CD4-positive, alpha-beta memory T cell (primary cell): ENCODE measurements at regions not wholly inside any gene's neighbourhood (a gene's known extent, or its start where the extent isn't known, plus 50 kb on each side); places are given as distances from the start of the nearest gene placed in this dataset.

Source experiments
- CTCF ChIA-PET: fragments of 350-600 bp; sonication (Branson Sonifier 250); formaldehyde crosslinking; loops from one replicate; lab custom pipeline; 2021; ENCODE audit warnings: inconsistent platforms; ENCODE audit not compliant: partially characterized antibody; lab: Charles Lee
- POLR2A ChIA-PET: fragments of 350-600 bp; sonication (Branson Sonifier 250); formaldehyde crosslinking; loops from one replicate; lab custom pipeline; 2021; ENCODE audit not compliant: partially characterized antibody; lab: Charles Lee
- DNase-seq, 5 donors: peaks; one replicate each; pipeline versions ENCODE4 v3.0.0 to v3.0.0-alpha.2; 2020 to 2022; ENCODE audit warnings: mixed read lengths in 1 of 5
- H3K27ac ChIP-seq: one replicate; pipeline ENCODE4 v1.7.0; 2013; ENCODE audit warnings: low read depth, low read length
- H3K27me3 ChIP-seq: 2 replicates; pipeline ENCODE4 v1.7.0; 2013; ENCODE audit warnings: mild to moderate bottlenecking, low read length, moderate library complexity; ENCODE audit not compliant: insufficient read depth
- H3K36me3 ChIP-seq: 2 replicates; pipeline ENCODE4 v1.7.0; 2013; ENCODE audit warnings: mild to moderate bottlenecking, low read length, moderate library complexity; ENCODE audit not compliant: insufficient read depth
- H3K4me1 ChIP-seq: 2 replicates; pipeline ENCODE4 v1.7.0; 2013; ENCODE audit warnings: mild to moderate bottlenecking, low read length, moderate library complexity; ENCODE audit not compliant: insufficient read depth
- H3K4me3 ChIP-seq, 2 donors: one replicate each; pipeline ENCODE4 v1.7.0; 2013; ENCODE audit warnings: low read length in 2 of 2, mild to moderate bottlenecking in 1 of 2
- H3K9me3 ChIP-seq, 2 donors: one replicate each; pipeline ENCODE4 v1.7.0; 2013; ENCODE audit warnings: low read length in 2 of 2, control low read depth in 1 of 2; ENCODE audit not compliant: control insufficient read depth in 1 of 2
- H3K27ac Mint-ChIP-seq, 7 donors: one replicate each; pipeline ENCODE4 v1.8.0; 2020 to 2021; ENCODE audit warnings: mixed read lengths in 7 of 7, mild to moderate bottlenecking in 6 of 7, inconsistent platforms in 3 of 7, moderate library complexity in 3 of 7
- H3K27me3 Mint-ChIP-seq, 2 donors: one replicate each; pipeline ENCODE4 v1.8.0; 2020 to 2021; ENCODE audit warnings: mixed read lengths in 2 of 2
- H3K36me3 Mint-ChIP-seq, 2 donors: one replicate each; pipeline ENCODE4 v1.8.0; 2020 to 2021; ENCODE audit warnings: mixed read lengths in 2 of 2, inconsistent platforms in 1 of 2, mild to moderate bottlenecking in 1 of 2
- H3K4me1 Mint-ChIP-seq, 4 donors: one replicate each; pipeline ENCODE4 v1.8.0; 2020 to 2021; ENCODE audit warnings: mixed read lengths in 4 of 4, mild to moderate bottlenecking in 1 of 4
- H3K4me3 Mint-ChIP-seq, 8 donors: one replicate each; pipeline ENCODE4 v1.8.0; 2020 to 2021; ENCODE audit warnings: mixed read lengths in 8 of 8, mild to moderate bottlenecking in 7 of 8, moderate library complexity in 6 of 8, inconsistent platforms in 3 of 8
- H3K9me3 Mint-ChIP-seq, 8 donors: one replicate each; pipeline ENCODE4 v1.8.0; 2020 to 2021; ENCODE audit warnings: mixed read lengths in 8 of 8, mild to moderate bottlenecking in 5 of 8, inconsistent platforms in 3 of 8, moderate library complexity in 1 of 8
- intact Hi-C: fragments of 100-400 bp; cut with micrococcal nuclease; formaldehyde crosslinking; loops from one replicate; pipeline ENCODE4 v1.15.1; 2023

DNA sequence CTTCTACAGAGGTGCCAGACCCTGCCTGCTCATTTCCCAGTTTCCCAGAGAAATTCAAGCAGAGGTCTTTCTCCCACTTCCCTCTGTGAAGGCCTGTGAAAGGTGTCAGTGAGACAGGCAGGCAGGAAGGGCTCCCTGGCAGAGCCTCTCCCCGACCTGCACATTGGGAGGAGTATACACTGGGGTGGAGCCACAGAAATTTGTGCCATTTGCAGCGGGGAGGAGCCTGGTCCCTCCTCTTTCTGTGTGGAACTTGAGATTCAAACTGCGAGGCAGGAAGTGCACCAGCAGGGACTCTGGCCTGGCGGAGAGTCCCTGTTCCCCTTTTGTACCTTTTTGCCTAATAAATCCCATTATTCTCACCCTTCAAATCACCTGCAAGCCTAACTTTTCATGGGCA is 54.6 kb upstream of the OPN4 start:
- POLR2A ChIA-PET, result no interaction called here
- peak in 3 of 5 donors; percentile 2 to 9 (median 4) for DNase-seq
- no peaks in the 10 kb centered on the region for H3K36me3 ChIP-seq
- H3K27ac ChIP-seq, result no peak overlapping the region
- intact Hi-C loops, result no loop called here
- no peak overlapping the region for H3K4me3 Mint-ChIP-seq
- H3K27ac Mint-ChIP-seq, result peak overlapping the region in 1 of 7 donors; percentile 63
- CTCF ChIA-PET, result no interaction called here
- H3K9me3 ChIP-seq, result no peaks in the 10 kb centered on the region
- peaks cover 0 to 1% of the 10 kb centered on the region in 2 donors for H3K27me3 Mint-ChIP-seq
- H3K36me3 Mint-ChIP-seq, result no peaks in the 10 kb centered on the region
- H3K4me1 Mint-ChIP-seq, result peaks cover 0 to 2% (median 0%) of the 10 kb centered on the region in 4 donors
- no peaks in the 10 kb centered on the region for H3K27me3 ChIP-seq
- H3K4me1 ChIP-seq, result no peaks in the 10 kb centered on the region
- no peak overlapping the region for H3K4me3 ChIP-seq
- H3K9me3 Mint-ChIP-seq, result peaks cover 0 to 2% (median 0%) of the 10 kb centered on the region in 8 donors

DNA sequence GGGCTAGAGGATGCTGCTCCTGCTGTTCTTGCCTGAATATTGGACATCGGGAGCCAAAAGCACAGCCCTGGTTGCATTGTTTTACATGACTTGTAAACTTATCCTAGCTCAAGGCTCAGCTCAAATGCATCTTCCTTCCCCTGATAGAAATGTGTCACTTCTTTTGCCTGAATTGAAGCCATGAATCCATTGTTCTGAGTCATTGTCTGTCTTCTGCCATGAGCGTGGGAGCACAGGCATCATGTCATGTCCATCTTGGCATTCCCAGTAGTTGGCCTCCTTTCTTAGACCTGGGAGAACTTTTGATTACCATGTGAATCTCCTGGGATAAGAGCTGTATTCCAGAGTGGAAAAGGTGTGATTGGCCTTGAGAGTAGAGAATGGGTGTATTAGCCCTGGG is 54.1 kb upstream of the OPN4 start:
- Histone ChIP-seq H3K4me1 (no peaks in the 10 kb centered on the region), H3K4me3 (no peak overlapping the region), H3K27me3 (no peaks in the 10 kb centered on the region), H3K9me3 (no peaks in the 10 kb centered on the region), H3K27ac (no peak overlapping the region), H3K36me3 (no peaks in the 10 kb centered on the region)
- H3K4me3 Mint-ChIP-seq, result no peak overlapping the region
- POLR2A ChIA-PET, result no interaction called here
- DNase-seq, result no peak
- no peak overlapping the region for H3K27ac Mint-ChIP-seq
- CTCF ChIA-PET, result no interaction called here
- peaks cover 0 to 1% of the 10 kb centered on the region in 2 donors for H3K27me3 Mint-ChIP-seq
- intact Hi-C loops, result no loop called here
- peaks cover 0 to 2% (median 0%) of the 10 kb centered on the region in 8 donors for H3K9me3 Mint-ChIP-seq
- H3K36me3 Mint-ChIP-seq, result no peaks in the 10 kb centered on the region
- peaks cover 0 to 2% (median 0%) of the 10 kb centered on the region in 4 donors for H3K4me1 Mint-ChIP-seq

DNA sequence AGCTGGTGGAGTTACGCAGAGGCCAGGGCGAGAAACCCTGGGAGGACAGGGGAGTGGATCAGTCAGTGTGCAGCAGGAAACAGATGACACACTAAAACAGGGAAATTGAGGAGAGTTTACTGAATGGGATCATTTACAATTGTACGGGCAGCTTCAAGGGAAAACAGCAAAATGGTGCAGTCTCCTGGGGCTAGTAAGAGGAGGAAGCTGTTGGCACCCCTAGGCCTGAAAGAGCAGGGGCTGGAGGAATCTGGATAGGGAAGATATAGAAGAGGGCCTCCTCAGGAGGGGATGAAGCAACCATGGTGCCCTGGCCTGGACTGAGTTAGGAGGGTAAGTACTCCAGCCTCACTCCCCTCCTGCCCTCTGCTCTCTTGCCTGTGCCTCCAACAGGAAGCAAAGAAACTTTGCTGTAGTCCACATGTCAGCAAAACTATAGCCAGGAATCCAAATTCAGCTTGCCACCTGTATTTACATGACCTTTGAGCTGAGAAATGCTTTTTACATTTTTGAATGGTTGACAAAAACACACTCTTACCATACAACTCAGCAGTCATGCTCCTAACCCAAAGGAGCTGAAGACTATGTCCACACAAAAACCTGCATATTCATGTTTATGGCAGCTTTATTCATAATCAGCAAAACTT is 52.3 kb upstream of the OPN4 start:
- CTCF ChIA-PET, result interaction anchor here (1.8 kb wide), 1 partner anchor 17 kb away, joined by 4 read pairs; no protein-coding TSS in a partner anchor
- H3K27ac ChIP-seq, result no peak overlapping the region
- Mint-ChIP-seq H3K27me3 (peaks cover 0 to 1% of the 10 kb centered on the region in 2 donors), H3K27ac (no peak overlapping the region), H3K4me1 (peaks cover 0 to 2% (median 0%) of the 10 kb centered on the region in 4 donors), H3K36me3 (no peaks in the 10 kb centered on the region), H3K4me3 (no peak overlapping the region), H3K9me3 (peaks cover 0 to 4% (median 1%) of the 10 kb centered on the region in 8 donors)
- H3K4me3 ChIP-seq, result no peak overlapping the region
- no peak for DNase-seq
- POLR2A ChIA-PET, result no interaction called here
- intact Hi-C loops, result no loop called here
- H3K36me3 ChIP-seq, result no peaks in the 10 kb centered on the region
- H3K27me3 ChIP-seq, result no peaks in the 10 kb centered on the region
- no peaks in the 10 kb centered on the region for H3K4me1 ChIP-seq
- H3K9me3 ChIP-seq, result no peaks in the 10 kb centered on the region

DNA sequence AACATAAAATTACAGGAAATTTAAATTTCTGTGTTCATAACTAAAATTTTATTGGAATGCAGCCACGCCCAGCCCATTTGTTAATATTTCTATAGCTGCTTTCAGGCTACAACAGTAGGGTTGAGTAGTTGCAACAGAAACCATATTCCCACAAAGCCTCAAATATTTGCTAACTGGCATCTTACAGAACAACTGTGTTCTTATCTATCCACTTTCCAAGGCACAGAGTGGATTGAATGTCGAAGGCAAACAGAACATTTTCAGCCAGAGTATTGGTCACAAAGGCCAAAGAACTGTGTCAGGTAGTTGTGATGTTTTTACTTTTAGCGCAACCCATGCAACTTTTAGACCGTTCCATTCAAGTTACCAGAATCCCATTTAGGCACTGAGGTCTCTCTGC is 51.1 kb upstream of the OPN4 start:
- H3K4me1 Mint-ChIP-seq, result peaks cover 0 to 2% (median 0%) of the 10 kb centered on the region in 4 donors
- peaks cover 0 to 5% of the 10 kb centered on the region in 2 donors for H3K27me3 Mint-ChIP-seq
- Histone ChIP-seq H3K4me3 (no peak overlapping the region), H3K4me1 (no peaks in the 10 kb centered on the region), H3K27ac (no peak overlapping the region), H3K9me3 (no peaks in the 10 kb centered on the region), H3K36me3 (no peaks in the 10 kb centered on the region), H3K27me3 (no peaks in the 10 kb centered on the region)
- peaks cover 0 to 8% (median 2%) of the 10 kb centered on the region in 8 donors for H3K9me3 Mint-ChIP-seq
- CTCF ChIA-PET, result interaction anchor here (1.1 kb wide), 1 partner anchor 17 kb away, joined by 3 read pairs; no protein-coding TSS in a partner anchor
- intact Hi-C loops, result no loop called here
- DNase-seq, result no peak
- POLR2A ChIA-PET, result no interaction called here
- no peak overlapping the region for H3K4me3 Mint-ChIP-seq
- H3K27ac Mint-ChIP-seq, result no peak overlapping the region
- no peaks in the 10 kb centered on the region for H3K36me3 Mint-ChIP-seq
